ENCODE measurements at regions not wholly inside any gene's neighbourhood (a gene's known extent, or its start where the extent isn't known, plus 50 kb on each side); places are given as distances from the start of the nearest gene placed in this dataset.

- H3K27ac ChIP-seq, result no peak overlapping the region
- H3K27me3 ChIP-seq (ENCODE audit: insufficient read depth, low read depth, severe bottlenecking), result no peaks in the 10 kb centered on the region
- H3K36me3 ChIP-seq, result no peaks in the 10 kb centered on the region
- no peaks in the 10 kb centered on the region for H3K9me3 ChIP-seq (ENCODE audit: severe bottlenecking)
- no peak for TF ChIP-seq CTCF (IDR thresholded peaks at IDR 0.05; ENCODE audit: low read depth, low read length)
- H3K4me3 ChIP-seq (ENCODE audit: low read depth, low read length), result no peak overlapping the region
- no peak for DNase-seq
Observed at GRCh38 chr15:79539401-79539800, 107.3 kb downstream of the MINAR1 start.

GRCh38 chr15:79540551-79540950 is 108.4 kb downstream of the MINAR1 start:
- peak; percentile 34; the same call in 1 of the 2 replicates for TF ChIP-seq CTCF (IDR thresholded peaks at IDR 0.05; ENCODE audit: low read depth, low read length)
- Histone ChIP-seq H3K27me3 (ENCODE audit: insufficient read depth, low read depth, severe bottlenecking) (no peaks in the 10 kb centered on the region), H3K27ac (no peak overlapping the region), H3K36me3 (no peaks in the 10 kb centered on the region), H3K4me3 (ENCODE audit: low read depth, low read length) (no peak overlapping the region), H3K9me3 (ENCODE audit: severe bottlenecking) (no peaks in the 10 kb centered on the region)
- DNase-seq, result no peak

GRCh38 chr15:79541196-79541595 is 109.1 kb downstream of the MINAR1 start:
- DNase-seq, result no peak
- Histone ChIP-seq H3K36me3 (no peaks in the 10 kb centered on the region), H3K27me3 (ENCODE audit: insufficient read depth, low read depth, severe bottlenecking) (no peaks in the 10 kb centered on the region), H3K4me3 (ENCODE audit: low read depth, low read length) (no peak overlapping the region), H3K9me3 (ENCODE audit: severe bottlenecking) (no peaks in the 10 kb centered on the region), H3K27ac (no peak overlapping the region)
- no peak for TF ChIP-seq CTCF (IDR thresholded peaks at IDR 0.05; ENCODE audit: low read depth, low read length)

- no peaks in the 10 kb centered on the region for H3K27me3 ChIP-seq (ENCODE audit: insufficient read depth, low read depth, severe bottlenecking)
- H3K27ac ChIP-seq, result no peak overlapping the region
- peak; percentile 45 for TF ChIP-seq CTCF (IDR thresholded peaks at IDR 0.05; ENCODE audit: low read depth, low read length)
Observed at GRCh38 chr15:79543097-79543496, 111.0 kb downstream of the MINAR1 start.

GRCh38 chr15:79549196-79549595 is 117.1 kb downstream of the MINAR1 start:
- H3K36me3 ChIP-seq, result no peaks in the 10 kb centered on the region
- no peak for TF ChIP-seq CTCF (IDR thresholded peaks at IDR 0.05; ENCODE audit: low read depth, low read length)
- H3K27me3 ChIP-seq (ENCODE audit: insufficient read depth, low read depth, severe bottlenecking), result no peaks in the 10 kb centered on the region
- H3K27ac ChIP-seq, result no peak overlapping the region
- H3K4me3 ChIP-seq (ENCODE audit: low read depth, low read length), result no peak overlapping the region
- DNase-seq, result no peak
- H3K9me3 ChIP-seq (ENCODE audit: severe bottlenecking), result no peaks in the 10 kb centered on the region

More at GRCh38 chr15:79543097-79543496, 111.0 kb downstream of the MINAR1 start:
- no peak overlapping the region for H3K4me3 ChIP-seq (ENCODE audit: low read depth, low read length)
- H3K9me3 ChIP-seq (ENCODE audit: severe bottlenecking), result no peaks in the 10 kb centered on the region
- DNase-seq, result no peak
- H3K36me3 ChIP-seq, result no peaks in the 10 kb centered on the region

GRCh38 chr15:79560384-79560783 is 128.2 kb downstream of the MINAR1 start:
- Histone ChIP-seq H3K36me3 (no peaks in the 10 kb centered on the region), H3K27ac (no peak overlapping the region), H3K4me3 (ENCODE audit: low read depth, low read length) (no peak overlapping the region), H3K27me3 (ENCODE audit: insufficient read depth, low read depth, severe bottlenecking) (no peaks in the 10 kb centered on the region), H3K9me3 (ENCODE audit: severe bottlenecking) (no peaks in the 10 kb centered on the region)
- DNase-seq, result no peak
- TF ChIP-seq CTCF (IDR thresholded peaks at IDR 0.05; ENCODE audit: low read depth, low read length), result no peak

All from WERI-Rb-1 (cell line).